Mesendoderm (in vitro differentiated cells): ENCODE measurements at regions not wholly inside any gene's neighbourhood (a gene's known extent, or its start where the extent isn't known, plus 50 kb on each side); places are given as distances from the start of the nearest gene placed in this dataset.

Experiments used
- DNase-seq: peaks from one replicate; pipeline ENCODE4 v3.0.0; 2013
- H2AK5ac ChIP-seq: 2 replicates; pipeline ENCODE4 v1.6.1; 2013; ENCODE audit warnings: low read length, inconsistent platforms
- H2BK120ac ChIP-seq: 2 replicates; pipeline ENCODE4 v1.6.1; 2013; ENCODE audit warnings: low read depth, mild to moderate bottlenecking, low read length, moderate library complexity, mixed read lengths
- H2BK15ac ChIP-seq: replicated peaks from 2 replicates; pipeline ENCODE4 v1.6.1; 2013; ENCODE audit warnings: low read depth, mild to moderate bottlenecking, moderate library complexity
- H2BK5ac ChIP-seq: 2 replicates; pipeline ENCODE4 v1.6.1; 2013; ENCODE audit warnings: low read length, inconsistent platforms
- H3K18ac ChIP-seq: 2 replicates; pipeline ENCODE4 v1.6.1; 2013; ENCODE audit warnings: mild to moderate bottlenecking, low read length, mixed read lengths
- H3K23ac ChIP-seq: one replicate; pipeline ENCODE4 v1.6.1; 2013; ENCODE audit warnings: low read length
- H3K27ac ChIP-seq: 2 replicates; pipeline ENCODE4 v1.5.1; 2013; ENCODE audit warnings: low read depth, mild to moderate bottlenecking, inconsistent platforms, low read length, moderate library complexity
- H3K27me3 ChIP-seq: 2 replicates; pipeline ENCODE4 v1.6.1; 2013; ENCODE audit warnings: low read length, control low read depth, mild to moderate bottlenecking, inconsistent platforms; ENCODE audit not compliant: insufficient read depth, poor library complexity
- H3K36me3 ChIP-seq: 2 replicates; pipeline ENCODE4 v1.6.1; 2013; ENCODE audit warnings: low read length, inconsistent platforms; ENCODE audit not compliant: control insufficient read depth, insufficient read depth
- H3K4ac ChIP-seq: one replicate; pipeline ENCODE4 v1.6.1; 2013; ENCODE audit warnings: low read depth, mild to moderate bottlenecking, low read length, moderate library complexity
- H3K4me1 ChIP-seq: 2 replicates; pipeline ENCODE4 v1.6.1; 2013; ENCODE audit warnings: low read depth, low read length, inconsistent platforms; ENCODE audit not compliant: control insufficient read depth
- H3K4me2 ChIP-seq: 2 replicates; pipeline ENCODE4 v1.6.1; 2013; ENCODE audit warnings: low read length
- H3K4me3 ChIP-seq: 2 replicates; pipeline ENCODE4 v1.5.1; 2013; ENCODE audit warnings: mild to moderate bottlenecking, low read length
- H3K56ac ChIP-seq: one replicate; pipeline ENCODE4 v1.6.1; 2013; ENCODE audit warnings: low read length
- H3K79me1 ChIP-seq: 2 replicates; pipeline ENCODE4 v1.6.1; 2013; ENCODE audit warnings: low read length, inconsistent platforms
- H3K79me2 ChIP-seq: 2 replicates; pipeline ENCODE4 v1.6.1; 2013; ENCODE audit warnings: mild to moderate bottlenecking, low read length; ENCODE audit not compliant: control insufficient read depth, insufficient read depth
- H3K9ac ChIP-seq: 2 replicates; pipeline ENCODE4 v1.6.1; 2013; ENCODE audit warnings: low read length, inconsistent platforms
- H4K5ac ChIP-seq: one replicate; pipeline ENCODE4 v1.6.1; 2013; ENCODE audit warnings: low read length
- H4K8ac ChIP-seq: one replicate; pipeline ENCODE4 v1.6.1; 2013; ENCODE audit warnings: low read depth, mild to moderate bottlenecking, control low read depth, low read length, moderate library complexity
- WGBS: extraction: QIAGEN DNeasy Blood & Tissue Kit; methylation state at CpG from one replicate; pipeline ENCODE4 v1.1.7; 2013; ENCODE audit warnings: low lambda C conversion rate, missing lambda C conversion rate; ENCODE audit not compliant: insufficient coverage; ENCODE audit errors: extremely low coverage; 5-methylcytosine and 5-hydroxymethylcytosine counted together

DNA sequence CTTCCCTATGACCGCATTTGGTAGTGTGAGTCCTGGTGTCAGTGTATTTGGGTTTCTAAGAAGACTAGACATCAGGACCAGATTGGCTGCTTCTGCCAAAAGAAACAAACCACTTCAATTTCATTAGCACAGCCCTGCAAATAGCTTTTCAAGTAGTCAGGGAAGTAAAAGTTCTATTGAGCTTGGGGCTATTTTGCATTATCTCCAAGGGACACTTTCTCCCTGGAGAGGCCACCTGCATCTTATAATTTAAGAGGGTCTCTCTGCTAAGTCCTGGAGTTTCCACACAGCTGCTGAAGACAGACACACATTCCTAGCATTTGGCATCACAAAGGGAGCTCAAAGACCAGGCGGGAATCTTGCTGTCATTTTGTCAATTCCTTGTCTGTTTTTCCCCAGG is 141.2 kb downstream of the BMP2 start:
- H3K27me3 ChIP-seq = no peaks in the 10 kb centered on the region
- WGBS = no CpG with 5 or more reads among the region's 2 CpGs
- H2AK5ac ChIP-seq = no peak overlapping the region
- no peak overlapping the region for H3K56ac ChIP-seq
- H3K23ac ChIP-seq = no peak overlapping the region
- no peak overlapping the region for H3K4me2 ChIP-seq
- no peak overlapping the region for H3K27ac ChIP-seq
- H3K79me1 ChIP-seq = no peaks in the 10 kb centered on the region
- H3K4me3 ChIP-seq = no peak overlapping the region
- H3K18ac ChIP-seq = no peak overlapping the region
- H3K9ac ChIP-seq = no peak overlapping the region
- no peak overlapping the region for H2BK5ac ChIP-seq
- peaks cover 2% of the 10 kb centered on the region for H3K4me1 ChIP-seq
- H4K8ac ChIP-seq = no peak overlapping the region
- no peaks in the 10 kb centered on the region for H3K79me2 ChIP-seq
- no peak overlapping the region for H3K4ac ChIP-seq
- no peak overlapping the region for H2BK120ac ChIP-seq
- no peak overlapping the region for H4K5ac ChIP-seq
- DNase-seq = peak; percentile 94
- H3K36me3 ChIP-seq = no peaks in the 10 kb centered on the region
- peak overlapping the region; percentile 6 for H2BK15ac ChIP-seq

DNA sequence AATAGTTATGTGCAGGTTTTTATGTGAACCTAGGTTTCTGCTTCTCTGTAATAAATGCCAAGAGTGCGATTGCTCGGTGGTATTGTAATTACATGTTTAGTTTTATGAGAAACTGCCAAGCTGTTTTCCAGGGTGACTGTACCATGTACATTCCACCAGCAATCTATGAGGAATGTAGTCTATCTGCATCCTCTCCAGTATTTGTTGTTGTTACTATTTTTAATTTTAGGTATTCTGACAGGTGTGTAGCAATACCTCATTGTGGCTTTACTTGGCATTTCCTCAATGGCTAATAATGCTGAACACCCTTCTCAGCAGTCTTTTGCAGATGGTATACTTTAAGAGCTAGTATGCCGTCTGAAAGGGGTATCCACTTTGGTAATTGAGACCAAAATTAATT is 142.1 kb downstream of the BMP2 start:
- H3K79me1 ChIP-seq = no peaks in the 10 kb centered on the region
- H2BK5ac ChIP-seq = peak overlapping the region; percentile 76
- peak overlapping the region; percentile 69 for H2AK5ac ChIP-seq
- peak overlapping the region; percentile 64 for H2BK15ac ChIP-seq
- peak overlapping the region; percentile 36 for H3K4ac ChIP-seq
- no peak overlapping the region for H3K4me3 ChIP-seq
- H3K9ac ChIP-seq = no peak overlapping the region
- H2BK120ac ChIP-seq = peak overlapping the region; percentile 61
- peak overlapping the region; percentile 27 for H3K56ac ChIP-seq
- no peak overlapping the region for H4K8ac ChIP-seq
- no peak overlapping the region for H4K5ac ChIP-seq
- no peak overlapping the region for H3K23ac ChIP-seq
- peaks cover 2% of the 10 kb centered on the region for H3K4me1 ChIP-seq
- H3K27ac ChIP-seq = no peak overlapping the region
- H3K27me3 ChIP-seq = no peaks in the 10 kb centered on the region
- no peaks in the 10 kb centered on the region for H3K79me2 ChIP-seq
- no peaks in the 10 kb centered on the region for H3K36me3 ChIP-seq
- no peak for DNase-seq
- H3K18ac ChIP-seq = peak overlapping the region; percentile 39
- H3K4me2 ChIP-seq = no peak overlapping the region
- WGBS = no CpG with 5 or more reads among the region's 3 CpGs

DNA sequence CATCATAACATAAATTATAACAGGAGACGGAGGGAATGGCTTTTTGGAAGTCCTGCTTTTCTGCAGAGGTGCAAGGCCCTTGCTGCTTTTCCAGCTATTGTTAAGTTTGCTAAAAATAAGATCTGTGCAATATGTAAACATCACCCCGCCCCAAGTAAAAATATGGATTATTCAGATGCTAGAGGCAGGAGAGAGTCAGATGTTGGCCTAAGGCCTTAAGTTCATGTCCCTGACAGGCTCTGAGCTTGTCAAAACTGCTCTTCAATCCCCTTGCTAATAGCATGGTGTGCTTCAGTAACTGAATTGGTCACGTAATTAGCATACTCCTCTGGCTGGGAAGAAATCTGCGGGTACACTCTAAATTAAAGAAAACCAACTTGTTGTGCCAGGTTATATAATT is 147.5 kb downstream of the BMP2 start:
- Histone ChIP-seq H4K5ac (no peak overlapping the region), H2BK5ac (no peak overlapping the region), H2BK120ac (no peak overlapping the region), H3K9ac (no peak overlapping the region), H3K18ac (peak overlapping the region; percentile 31), H3K4me2 (no peak overlapping the region), H3K36me3 (no peaks in the 10 kb centered on the region), H3K27ac (no peak overlapping the region), H4K8ac (no peak overlapping the region), H3K4me1 (no peaks in the 10 kb centered on the region), H3K4ac (no peak overlapping the region), H3K56ac (no peak overlapping the region), H3K79me2 (no peaks in the 10 kb centered on the region), H3K23ac (no peak overlapping the region), H3K4me3 (no peak overlapping the region), H3K27me3 (no peaks in the 10 kb centered on the region), H3K79me1 (no peaks in the 10 kb centered on the region), H2AK5ac (no peak overlapping the region), H2BK15ac (no peak overlapping the region)
- no CpG with 5 or more reads among the region's 4 CpGs for WGBS
- no peak for DNase-seq

DNA sequence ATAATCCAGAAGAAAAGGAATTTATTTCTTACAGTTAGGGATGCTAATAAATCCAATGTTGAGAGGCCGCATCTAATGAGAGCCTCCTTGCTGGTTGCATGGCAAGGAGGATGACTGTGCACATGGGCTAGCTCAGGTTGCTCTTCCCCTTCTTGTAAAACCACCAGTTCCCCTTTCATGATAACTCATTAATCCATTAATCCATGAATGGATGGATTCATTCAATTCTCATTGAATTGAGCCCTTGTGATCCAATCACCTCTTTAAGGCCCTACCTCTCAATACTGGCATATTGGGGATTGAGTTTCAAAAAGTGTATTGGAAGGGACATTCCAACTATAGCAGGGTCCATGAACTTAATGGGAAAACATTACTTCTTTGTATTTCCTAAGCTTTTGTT is 149.5 kb downstream of the BMP2 start:
- Histone ChIP-seq H3K4ac (no peak overlapping the region), H3K79me2 (no peaks in the 10 kb centered on the region), H2BK15ac (no peak overlapping the region), H3K79me1 (no peaks in the 10 kb centered on the region), H3K56ac (peak overlapping the region; percentile 52), H3K36me3 (no peaks in the 10 kb centered on the region), H3K9ac (no peak overlapping the region), H2BK5ac (peak overlapping the region; percentile 2), H3K4me1 (peaks cover 2% of the 10 kb centered on the region), H2BK120ac (no peak overlapping the region), H3K23ac (no peak overlapping the region), H4K8ac (no peak overlapping the region), H3K4me2 (no peak overlapping the region), H3K4me3 (no peak overlapping the region), H2AK5ac (no peak overlapping the region), H4K5ac (no peak overlapping the region), H3K27me3 (no peaks in the 10 kb centered on the region), H3K18ac (no peak overlapping the region), H3K27ac (no peak overlapping the region)
- no CpG with 5 or more reads among the region's 1 CpG for WGBS
- DNase-seq = no peak

DNA sequence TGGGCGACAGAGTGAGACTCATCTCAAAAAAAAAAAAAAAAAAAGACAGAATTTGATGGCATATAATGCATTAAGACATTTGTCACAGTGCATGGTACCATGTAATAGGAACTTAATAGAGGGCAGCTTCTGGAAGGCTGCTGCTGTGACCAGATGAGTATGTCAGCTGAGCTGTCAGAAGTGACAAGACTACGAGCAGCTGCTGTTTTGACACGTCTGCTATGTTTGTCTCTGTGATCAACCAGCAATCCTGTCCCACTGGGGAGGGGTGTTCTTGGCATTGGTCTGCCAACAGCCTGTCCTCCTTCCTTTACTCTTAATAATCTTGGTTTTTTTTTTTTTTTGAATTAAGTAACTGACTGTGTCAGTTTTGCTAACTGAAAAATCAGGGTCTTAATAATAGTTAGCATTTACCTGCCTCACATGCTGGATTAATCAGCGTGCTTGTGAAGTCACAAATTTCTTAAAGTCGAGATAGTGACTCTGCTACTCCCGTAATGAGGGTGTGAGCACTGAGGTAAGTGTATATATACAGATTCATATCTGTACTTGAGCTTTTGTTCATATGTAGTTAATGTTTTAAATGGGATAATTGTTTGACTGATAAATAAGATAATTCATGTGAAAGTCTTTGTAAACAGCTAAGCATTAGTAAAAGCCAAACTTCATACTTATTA is 152.4 kb downstream of the BMP2 start:
- Histone ChIP-seq H4K5ac (no peak overlapping the region), H4K8ac (no peak overlapping the region), H3K4me1 (peaks cover 2% of the 10 kb centered on the region), H3K4me2 (no peak overlapping the region), H3K23ac (no peak overlapping the region), H3K79me1 (no peaks in the 10 kb centered on the region), H3K56ac (no peak overlapping the region), H3K9ac (no peak overlapping the region), H3K4me3 (no peak overlapping the region), H3K27ac (no peak overlapping the region), H2BK120ac (no peak overlapping the region), H2BK5ac (no peak overlapping the region), H3K79me2 (no peaks in the 10 kb centered on the region), H2BK15ac (no peak overlapping the region), H3K4ac (no peak overlapping the region), H3K27me3 (no peaks in the 10 kb centered on the region), H2AK5ac (no peak overlapping the region), H3K18ac (no peak overlapping the region), H3K36me3 (no peaks in the 10 kb centered on the region)
- no peak for DNase-seq
- no CpG with 5 or more reads among the region's 6 CpGs for WGBS
